OCI-LY1 (cell line): ENCODE measurements at regions not wholly inside any gene's neighbourhood (a gene's known extent, or its start where the extent isn't known, plus 50 kb on each side); places are given as distances from the start of the nearest gene placed in this dataset.

Experiments
- EZH2 ChIP-seq: fragments of 200-600 bp; sonication (generic), shearing (Covaris generic); IDR thresholded peaks from 2 replicates; pipeline ENCODE4 v1.8.0; 2017; ENCODE audit warnings: borderline replicate concordance, mixed run types, mild to moderate bottlenecking, antibody characterized with exemption, low read length, moderate library complexity, mixed read lengths
- TF ChIP-seq, protein P1 (sequence below): fragments of 200-600 bp; sonication (generic), shearing (Covaris generic); IDR thresholded peaks from 2 replicates; pipeline ENCODE4 v1.5.1; 2017; ENCODE audit warnings: mild to moderate bottlenecking, antibody characterized with exemption, low read length, moderate library complexity, mixed read lengths

- TF ChIP-seq, protein P1, sequence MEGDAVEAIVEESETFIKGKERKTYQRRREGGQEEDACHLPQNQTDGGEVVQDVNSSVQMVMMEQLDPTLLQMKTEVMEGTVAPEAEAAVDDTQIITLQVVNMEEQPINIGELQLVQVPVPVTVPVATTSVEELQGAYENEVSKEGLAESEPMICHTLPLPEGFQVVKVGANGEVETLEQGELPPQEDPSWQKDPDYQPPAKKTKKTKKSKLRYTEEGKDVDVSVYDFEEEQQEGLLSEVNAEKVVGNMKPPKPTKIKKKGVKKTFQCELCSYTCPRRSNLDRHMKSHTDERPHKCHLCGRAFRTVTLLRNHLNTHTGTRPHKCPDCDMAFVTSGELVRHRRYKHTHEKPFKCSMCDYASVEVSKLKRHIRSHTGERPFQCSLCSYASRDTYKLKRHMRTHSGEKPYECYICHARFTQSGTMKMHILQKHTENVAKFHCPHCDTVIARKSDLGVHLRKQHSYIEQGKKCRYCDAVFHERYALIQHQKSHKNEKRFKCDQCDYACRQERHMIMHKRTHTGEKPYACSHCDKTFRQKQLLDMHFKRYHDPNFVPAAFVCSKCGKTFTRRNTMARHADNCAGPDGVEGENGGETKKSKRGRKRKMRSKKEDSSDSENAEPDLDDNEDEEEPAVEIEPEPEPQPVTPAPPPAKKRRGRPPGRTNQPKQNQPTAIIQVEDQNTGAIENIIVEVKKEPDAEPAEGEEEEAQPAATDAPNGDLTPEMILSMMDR = no peak
- no peak for TF ChIP-seq EZH2
Measured at GRCh38 chr6:15823838-15824414, 161.1 kb upstream of the DTNBP1 start.
